Central memory CD8-positive, alpha-beta T cell (primary cell): ENCODE measurements at regions not wholly inside any gene's neighbourhood (a gene's known extent, or its start where the extent isn't known, plus 50 kb on each side); places are given as distances from the start of the nearest gene placed in this dataset.
"Not testable (repeated sequence)": the region's sequence is repeated elsewhere in the genome, so short reads cannot be mapped to it uniquely, and the experiment has no call there.

Experiments
- ATAC-seq: fragments of 150-1000 bp; cut with Tn5 transposase; replicated peaks from 2 replicates; pipeline ENCODE4 v1.10.0; 2022; ENCODE audit warnings: mild to moderate bottlenecking, moderate FRiP score, moderate number of reproducible peaks; ENCODE audit not compliant: poor library complexity, severe bottlenecking; ENCODE audit errors: extremely low read depth
- DNase-seq, 2 donors: peaks; one replicate each; pipeline ENCODE4 v3.0.0; 2021; ENCODE audit warnings: low spot score in 2 of 2
- H3K27ac Mint-ChIP-seq: one replicate; pipeline ENCODE4 v1.8.0; 2022; ENCODE audit warnings: low read depth, mild to moderate bottlenecking, moderate library complexity, mixed read lengths
- H3K27me3 Mint-ChIP-seq: one replicate; pipeline ENCODE4 v1.8.0; 2022; ENCODE audit warnings: mixed read lengths
- H3K36me3 Mint-ChIP-seq: one replicate; pipeline ENCODE4 v1.8.0; 2022; ENCODE audit warnings: mild to moderate bottlenecking, moderate library complexity, mixed read lengths; ENCODE audit not compliant: insufficient read depth
- H3K4me1 Mint-ChIP-seq: one replicate; pipeline ENCODE4 v1.8.0; 2022; ENCODE audit warnings: mixed read lengths
- H3K4me3 Mint-ChIP-seq: one replicate; pipeline ENCODE4 v1.8.0; 2022; ENCODE audit warnings: mild to moderate bottlenecking, moderate library complexity, mixed read lengths
- H3K9me3 Mint-ChIP-seq: one replicate; pipeline ENCODE4 v1.8.0; 2022; ENCODE audit warnings: mixed read lengths

- H3K4me3 Mint-ChIP-seq, DNase-seq, H3K36me3 Mint-ChIP-seq, H3K4me1 Mint-ChIP-seq, H3K27ac Mint-ChIP-seq, H3K27me3 Mint-ChIP-seq, ATAC-seq: not testable (repeated sequence)
- H3K9me3 Mint-ChIP-seq, result peaks cover 19% of the 10 kb centered on the region
Observed at GRCh38 chr2:91591066-91591465, 2899.6 kb downstream of the RPIA start.

GRCh38 chr2:91597436-91597835 is 2906.0 kb downstream of the RPIA start:
- not testable (repeated sequence) for H3K27me3 Mint-ChIP-seq, DNase-seq, H3K36me3 Mint-ChIP-seq, H3K4me3 Mint-ChIP-seq, ATAC-seq, H3K27ac Mint-ChIP-seq, H3K4me1 Mint-ChIP-seq
- peaks cover 13% of the 10 kb centered on the region for H3K9me3 Mint-ChIP-seq

GRCh38 chr2:91598519-91598918 is 2907.0 kb downstream of the RPIA start:
- ATAC-seq, H3K4me3 Mint-ChIP-seq, DNase-seq, H3K36me3 Mint-ChIP-seq, H3K4me1 Mint-ChIP-seq, H3K27ac Mint-ChIP-seq, H3K27me3 Mint-ChIP-seq: not testable (repeated sequence)
- H3K9me3 Mint-ChIP-seq, result peaks cover 12% of the 10 kb centered on the region

GRCh38 chr2:91599000-91599399 is 2907.5 kb downstream of the RPIA start:
- H3K4me1 Mint-ChIP-seq, DNase-seq, H3K36me3 Mint-ChIP-seq, ATAC-seq, H3K27ac Mint-ChIP-seq, H3K27me3 Mint-ChIP-seq, H3K4me3 Mint-ChIP-seq: not testable (repeated sequence)
- peaks cover 12% of the 10 kb centered on the region for H3K9me3 Mint-ChIP-seq

- not testable (repeated sequence) for H3K4me1 Mint-ChIP-seq, ATAC-seq, H3K4me3 Mint-ChIP-seq, H3K27me3 Mint-ChIP-seq, H3K36me3 Mint-ChIP-seq, H3K27ac Mint-ChIP-seq, H3K9me3 Mint-ChIP-seq, DNase-seq
Observed at GRCh38 chr2:91602860-91603259, 2911.4 kb downstream of the RPIA start.

GRCh38 chr2:91603996-91604395 is 2912.5 kb downstream of the RPIA start:
- H3K36me3 Mint-ChIP-seq, H3K4me3 Mint-ChIP-seq, H3K27ac Mint-ChIP-seq, ATAC-seq, H3K27me3 Mint-ChIP-seq, H3K4me1 Mint-ChIP-seq, DNase-seq, H3K9me3 Mint-ChIP-seq: not testable (repeated sequence)

GRCh38 chr2:91604629-91605028 is 2913.2 kb downstream of the RPIA start:
- H3K4me3 Mint-ChIP-seq, ATAC-seq, H3K27ac Mint-ChIP-seq, H3K27me3 Mint-ChIP-seq, DNase-seq, H3K4me1 Mint-ChIP-seq, H3K9me3 Mint-ChIP-seq, H3K36me3 Mint-ChIP-seq: not testable (repeated sequence)

GRCh38 chr2:91623739-91624138 is 2932.3 kb downstream of the RPIA start:
- H3K36me3 Mint-ChIP-seq, H3K9me3 Mint-ChIP-seq, DNase-seq, H3K4me1 Mint-ChIP-seq, H3K27ac Mint-ChIP-seq, H3K4me3 Mint-ChIP-seq, H3K27me3 Mint-ChIP-seq, ATAC-seq: not testable (repeated sequence)

- not testable (repeated sequence) for H3K27me3 Mint-ChIP-seq, H3K27ac Mint-ChIP-seq, ATAC-seq, H3K9me3 Mint-ChIP-seq, H3K36me3 Mint-ChIP-seq, H3K4me3 Mint-ChIP-seq, H3K4me1 Mint-ChIP-seq, DNase-seq
Observed at GRCh38 chr2:91628471-91628870, 2937.0 kb downstream of the RPIA start.

GRCh38 chr2:91657193-91657592 is 2965.7 kb downstream of the RPIA start:
- not testable (repeated sequence) for H3K27ac Mint-ChIP-seq, H3K4me1 Mint-ChIP-seq, H3K9me3 Mint-ChIP-seq, H3K4me3 Mint-ChIP-seq, DNase-seq, H3K36me3 Mint-ChIP-seq, H3K27me3 Mint-ChIP-seq, ATAC-seq

- H3K9me3 Mint-ChIP-seq, H3K4me1 Mint-ChIP-seq, H3K4me3 Mint-ChIP-seq, DNase-seq, H3K27ac Mint-ChIP-seq, H3K36me3 Mint-ChIP-seq, H3K27me3 Mint-ChIP-seq, ATAC-seq: not testable (repeated sequence)
Observed at GRCh38 chr2:91658336-91658735, 2966.9 kb downstream of the RPIA start.

- not testable (repeated sequence) for DNase-seq, ATAC-seq, H3K4me1 Mint-ChIP-seq, H3K27ac Mint-ChIP-seq, H3K9me3 Mint-ChIP-seq, H3K36me3 Mint-ChIP-seq, H3K4me3 Mint-ChIP-seq, H3K27me3 Mint-ChIP-seq
Observed at GRCh38 chr2:91659189-91659916, 2967.9 kb downstream of the RPIA start.

- not testable (repeated sequence) for H3K4me3 Mint-ChIP-seq, H3K36me3 Mint-ChIP-seq, H3K9me3 Mint-ChIP-seq, H3K4me1 Mint-ChIP-seq, H3K27ac Mint-ChIP-seq, DNase-seq, ATAC-seq, H3K27me3 Mint-ChIP-seq
Observed at GRCh38 chr2:91659917-91660275, 2968.4 kb downstream of the RPIA start.
